ENCODE measurements at regions not wholly inside any gene's neighbourhood (a gene's known extent, or its start where the extent isn't known, plus 50 kb on each side); places are given as distances from the start of the nearest gene placed in this dataset.

- no peak for DNase-seq (ENCODE audit: low spot score)
These were observed 159.4 kb upstream of the TWIST2 start for GRCh38 chr2:238688193-238689153.

DNA sequence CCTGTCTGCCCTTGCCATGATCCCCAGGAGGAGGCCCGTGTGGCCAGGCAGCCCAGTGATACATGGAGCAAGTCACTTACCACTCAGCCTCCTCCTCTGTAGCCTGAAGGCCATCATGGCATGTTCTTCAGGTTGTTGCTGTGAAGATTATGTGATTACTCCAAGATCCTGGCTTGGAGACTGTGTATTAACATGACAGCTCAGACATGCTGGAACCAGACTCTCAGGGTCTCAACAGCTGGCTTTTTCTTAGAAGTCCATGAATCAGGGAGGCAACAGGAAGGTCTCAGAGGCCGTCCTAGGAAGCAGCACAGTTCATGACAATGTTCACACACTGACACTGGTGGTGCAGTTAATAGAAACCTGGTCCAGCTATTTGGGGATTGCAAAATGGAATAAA lies 158.6 kb upstream of the TWIST2 start:
- no peak for DNase-seq (ENCODE audit: low spot score)

DNA sequence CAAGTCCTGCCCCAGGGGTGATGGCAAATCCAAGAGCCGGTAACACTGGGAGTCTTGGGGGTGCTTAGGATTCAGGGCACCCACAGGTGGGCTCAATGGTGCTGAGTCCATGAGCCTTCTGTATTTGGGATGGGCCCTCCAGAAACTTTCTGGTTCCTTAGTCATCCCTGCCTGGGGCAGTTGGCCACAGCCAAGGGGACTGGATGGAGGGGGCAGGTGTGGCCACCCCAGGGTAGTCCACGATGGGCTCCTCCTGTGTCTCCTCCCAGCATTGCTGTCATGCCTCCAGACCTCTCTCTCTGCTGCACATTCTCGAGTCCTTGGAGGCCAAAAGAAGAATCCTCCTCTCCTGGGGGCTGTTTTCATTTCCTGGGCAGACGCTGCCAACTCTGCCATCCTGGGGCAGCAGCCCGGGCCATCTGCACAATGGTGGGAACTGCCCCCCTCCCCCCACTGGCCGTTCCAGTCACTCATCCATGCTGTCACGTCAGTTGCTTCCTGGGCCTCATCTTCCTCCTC lies 158.0 kb upstream of the TWIST2 start:
- no peak for DNase-seq (ENCODE audit: low spot score)

GRCh38 chr2:238690511-238690910 lies 157.4 kb upstream of the TWIST2 start:
- DNase-seq (ENCODE audit: low spot score): no peak

DNA sequence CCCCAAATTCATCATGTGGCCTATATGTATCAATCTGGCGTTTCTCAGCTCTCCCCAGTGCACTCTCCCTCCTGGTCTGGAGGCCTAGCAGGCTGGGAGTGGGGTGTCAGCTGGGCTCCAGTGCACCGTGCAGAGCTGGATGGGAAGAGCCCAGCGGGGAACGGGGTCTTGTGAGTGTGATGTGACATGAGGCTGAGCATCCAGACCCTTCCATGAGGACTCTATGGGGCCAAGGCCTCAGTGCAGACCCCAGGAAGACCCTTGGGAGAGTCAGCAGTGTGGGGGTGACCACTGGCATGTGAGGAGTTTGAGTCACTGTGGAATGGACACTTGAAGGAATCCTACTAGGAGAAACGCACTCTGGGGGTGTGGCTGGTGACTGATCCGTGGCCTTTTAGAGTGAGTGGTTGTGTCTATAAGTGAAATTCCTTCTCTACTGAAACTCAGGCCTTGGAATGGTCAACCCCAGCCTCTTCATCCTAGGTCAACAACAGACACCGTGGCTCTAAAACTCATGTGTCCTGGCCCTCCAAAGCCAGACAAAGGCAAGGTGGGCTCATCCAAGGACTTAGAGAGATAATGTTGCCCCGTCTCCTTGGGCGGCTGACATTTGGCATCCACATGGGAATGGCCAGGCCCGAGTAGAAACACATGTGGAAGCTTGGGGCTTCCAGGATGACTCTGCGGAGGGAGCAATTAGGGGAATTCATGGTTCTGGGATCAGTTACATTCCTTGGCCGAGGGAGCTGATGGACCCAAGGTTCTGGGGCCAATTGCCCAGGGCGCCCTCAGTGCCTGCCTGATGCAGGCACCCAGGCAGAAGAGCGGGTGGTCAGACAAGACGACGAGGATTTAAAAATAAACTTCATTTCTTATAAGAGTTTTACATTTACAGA lies 156.0 kb upstream of the TWIST2 start:
- no peak for DNase-seq (ENCODE audit: low spot score)

DNA sequence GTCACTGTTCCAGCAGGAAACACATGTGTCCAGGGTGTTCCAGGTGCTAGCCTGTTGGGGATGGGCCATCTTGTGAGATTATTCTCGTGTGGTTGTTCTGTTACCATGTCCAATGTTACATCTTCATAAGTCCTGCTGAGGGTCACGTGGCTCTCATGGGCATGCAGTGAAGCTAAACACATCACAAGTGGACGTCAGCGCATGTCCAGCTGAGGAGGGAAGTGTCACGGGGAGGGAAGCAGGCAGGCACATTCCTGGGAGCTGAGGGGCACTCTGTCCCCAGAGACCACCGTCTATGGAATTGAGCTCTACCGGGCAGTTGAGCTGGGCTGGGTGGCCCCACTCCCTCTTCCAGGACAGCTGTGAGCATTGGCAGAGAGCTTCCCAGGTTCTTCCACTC lies 155.3 kb upstream of the TWIST2 start:
- no peak for DNase-seq (ENCODE audit: low spot score)

DNA sequence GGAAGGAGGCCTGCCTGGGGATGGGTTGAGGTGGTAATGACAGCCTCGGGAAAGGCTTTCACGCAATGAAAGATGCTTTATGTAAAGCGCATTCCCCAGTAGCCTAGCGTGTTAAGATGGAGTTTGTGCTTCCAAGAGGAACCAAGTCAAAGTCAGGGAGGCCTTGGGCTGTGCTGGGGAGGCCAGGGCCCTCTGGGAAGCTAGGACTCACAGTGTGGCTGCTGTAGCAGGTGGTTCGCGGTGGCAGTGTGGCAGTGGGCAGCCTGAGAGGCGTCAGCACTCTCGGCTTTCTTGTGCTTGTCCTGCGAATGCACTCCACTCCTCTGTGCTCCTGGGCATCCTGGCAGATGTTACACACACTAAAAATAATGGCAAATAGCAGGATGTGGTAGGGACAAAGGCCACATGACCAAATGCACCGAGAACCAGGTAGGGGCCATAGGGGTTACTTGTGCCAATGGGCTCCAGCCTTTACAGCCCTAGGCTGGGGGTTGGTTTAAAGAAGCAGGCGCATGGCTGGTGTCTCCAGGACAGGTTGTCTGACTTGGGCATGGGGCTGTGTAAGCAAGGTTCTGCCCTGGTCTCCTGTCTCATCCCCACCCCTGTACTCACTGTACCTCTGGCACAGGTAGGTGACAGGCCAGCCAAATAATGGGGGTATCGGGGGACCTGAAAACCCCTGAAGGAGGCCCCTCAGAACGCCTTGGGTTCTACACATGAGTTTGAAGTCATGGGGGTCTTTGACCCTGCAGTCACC lies 154.4 kb upstream of the TWIST2 start:
- DNase-seq (ENCODE audit: low spot score): no peak

DNA sequence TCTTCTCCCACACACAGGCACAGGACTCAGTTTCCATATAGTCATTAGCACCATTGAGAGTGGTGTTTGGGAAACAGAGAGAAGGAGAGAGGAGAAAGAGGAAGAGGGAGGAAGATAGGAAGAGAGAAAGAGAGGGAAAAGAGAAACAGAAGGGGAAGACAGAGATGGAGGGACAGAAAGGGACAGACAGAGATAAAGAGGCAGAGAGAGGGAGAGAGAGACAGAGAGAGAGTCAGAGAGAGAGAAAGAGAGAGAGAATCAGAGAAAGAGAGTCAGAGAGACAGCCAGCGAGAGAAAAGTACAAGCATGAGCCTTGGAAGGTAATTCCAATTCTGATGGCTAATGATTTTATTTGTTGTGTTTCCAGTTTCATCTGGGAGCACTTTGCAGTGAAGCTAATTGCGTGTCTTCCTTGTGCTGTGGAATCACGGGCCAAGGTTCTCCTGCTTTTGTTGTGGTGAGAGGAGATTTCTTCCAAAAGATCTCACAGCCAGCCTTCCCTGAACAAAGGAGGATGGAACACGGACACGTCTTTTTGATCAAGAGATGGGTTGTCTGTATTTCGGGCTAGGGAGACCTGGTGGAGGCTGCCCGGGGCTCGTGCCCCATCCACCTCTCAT lies 153.6 kb upstream of the TWIST2 start:
- DNase-seq (ENCODE audit: low spot score): no peak

DNA sequence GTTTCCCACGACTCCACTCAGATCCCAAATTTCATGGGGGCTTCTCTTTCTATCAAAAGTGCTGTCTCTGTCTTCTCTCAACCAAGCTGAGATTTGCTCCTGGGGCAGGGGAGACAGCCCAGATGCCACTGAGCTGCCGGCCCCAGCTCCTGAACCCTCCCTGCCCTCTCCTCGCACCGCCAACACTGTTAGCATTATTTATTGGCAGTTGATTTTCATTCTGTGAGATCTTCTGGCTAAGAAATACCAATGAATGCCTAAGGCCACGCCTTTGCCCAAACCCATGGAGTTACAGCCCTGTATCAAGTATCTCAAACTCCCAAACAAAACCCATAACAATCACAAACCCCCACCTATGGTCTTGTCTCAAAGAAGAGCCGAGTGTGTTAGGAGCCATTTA lies 153.0 kb upstream of the TWIST2 start:
- DNase-seq (ENCODE audit: low spot score): no peak

- no peak for DNase-seq (ENCODE audit: low spot score)
These were observed 152.3 kb upstream of the TWIST2 start for GRCh38 chr2:238695538-238695937.

DNA sequence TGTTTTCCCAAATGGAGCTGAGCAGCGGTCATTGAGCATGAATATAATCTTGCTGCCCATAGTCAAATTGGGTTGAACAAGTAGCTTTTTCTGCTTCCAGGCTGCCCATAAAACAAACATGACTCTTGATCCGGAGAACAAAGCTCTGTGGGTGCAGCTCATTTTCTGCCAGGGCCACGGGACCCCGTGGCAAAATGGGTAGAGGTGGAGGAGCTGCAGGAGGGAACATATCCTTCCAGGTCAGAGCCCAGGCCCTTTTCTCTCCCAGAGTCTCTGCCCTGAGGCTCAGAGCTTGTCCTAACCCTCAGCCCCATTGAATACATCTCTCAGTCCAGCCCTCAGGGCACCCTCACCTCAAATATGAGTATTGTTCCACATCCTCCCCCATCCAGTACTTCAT lies 151.6 kb upstream of the TWIST2 start:
- DNase-seq (ENCODE audit: low spot score): no peak

GRCh38 chr2:238696786-238697185 lies 151.1 kb upstream of the TWIST2 start:
- DNase-seq (ENCODE audit: low spot score): no peak

DNA sequence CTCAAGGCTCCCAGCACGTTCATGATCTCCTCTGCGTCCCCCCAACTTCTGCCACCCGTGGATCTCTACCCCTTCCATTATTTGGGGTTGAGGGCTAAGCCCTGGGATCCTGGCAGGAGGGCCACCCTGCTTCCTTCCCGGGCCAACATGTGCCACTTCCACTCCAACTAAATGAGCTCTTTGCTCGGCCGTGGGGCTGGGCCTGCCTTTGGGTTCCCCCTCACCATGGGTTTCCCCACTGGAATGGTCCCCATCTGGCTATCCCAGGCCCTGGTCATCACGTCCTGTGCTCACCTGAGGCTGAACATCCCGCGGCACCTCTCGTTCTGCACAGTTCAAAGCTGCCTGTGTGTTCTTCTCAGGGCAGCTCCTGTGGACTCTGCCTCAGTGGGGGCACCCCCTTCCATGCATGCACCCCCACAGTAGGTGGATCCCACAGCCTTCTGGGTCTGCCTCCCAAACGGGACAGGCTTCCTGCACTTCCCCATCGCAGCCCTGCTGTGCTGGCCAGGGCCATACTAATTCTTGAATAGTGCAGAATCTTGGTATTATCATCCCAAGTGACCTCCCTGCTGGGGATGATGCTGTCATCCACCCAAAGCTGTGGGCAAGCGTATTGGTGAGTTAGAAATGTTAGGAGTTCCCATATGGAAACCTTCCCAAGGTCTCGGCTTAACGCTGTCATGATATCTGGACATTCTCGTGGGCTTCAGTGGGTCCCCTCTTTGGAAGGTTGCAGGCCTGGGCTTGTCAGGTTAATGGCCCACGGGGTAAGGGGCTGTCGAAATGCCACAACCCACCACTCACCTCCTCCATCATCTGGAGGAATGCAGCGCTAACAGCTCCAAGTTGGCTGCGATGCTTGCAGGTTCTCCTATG lies 150.5 kb upstream of the TWIST2 start:
- no peak for DNase-seq (ENCODE audit: low spot score)

GRCh38 chr2:238698072-238698352 lies 149.9 kb upstream of the TWIST2 start:
- DNase-seq (ENCODE audit: low spot score): no peak

GRCh38 chr2:238698451-238699306 lies 149.2 kb upstream of the TWIST2 start:
- no peak for DNase-seq (ENCODE audit: low spot score)

DNA sequence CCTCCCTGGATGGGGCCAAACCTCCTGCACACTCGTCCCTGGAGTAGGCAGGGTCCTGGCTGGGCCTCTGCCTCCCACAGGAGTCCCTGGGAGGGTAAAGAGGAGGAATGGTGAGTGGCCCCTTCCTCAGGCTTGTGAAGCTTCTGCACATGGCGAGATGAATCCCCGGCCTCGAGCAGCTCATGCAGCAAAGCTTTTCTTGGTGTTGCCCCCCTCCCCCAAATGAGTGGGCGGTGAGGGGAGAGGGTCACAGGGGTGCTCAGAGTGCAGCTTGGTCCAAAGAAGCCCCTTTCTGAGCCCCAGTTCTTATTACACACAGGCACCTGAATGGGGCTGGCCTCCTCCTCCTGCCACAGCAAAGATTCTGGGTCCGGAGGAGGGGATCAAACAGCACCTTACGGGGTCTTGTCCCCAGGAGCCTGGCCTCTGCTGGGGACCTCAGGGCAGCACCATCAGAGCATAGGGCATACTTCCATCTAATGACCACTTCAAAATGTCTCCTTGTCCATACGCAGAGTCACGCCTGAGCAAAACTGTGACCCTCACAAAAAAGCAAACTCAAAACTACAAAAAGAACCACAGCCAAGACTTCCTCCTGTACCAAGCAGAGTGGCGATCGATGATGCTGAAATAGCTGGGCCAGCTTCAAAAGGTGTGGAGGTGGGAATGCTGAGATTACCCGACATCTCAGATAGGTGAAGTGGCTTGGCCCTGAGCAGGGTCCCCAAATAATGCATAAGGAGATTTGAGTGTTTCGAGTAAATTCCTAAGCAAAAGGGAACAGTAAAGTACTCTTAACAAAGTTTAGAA lies 148.4 kb upstream of the TWIST2 start:
- no peak for DNase-seq (ENCODE audit: low spot score)

GRCh38 chr2:238700117-238700457 lies 147.8 kb upstream of the TWIST2 start:
- no peak for DNase-seq (ENCODE audit: low spot score)

DNA sequence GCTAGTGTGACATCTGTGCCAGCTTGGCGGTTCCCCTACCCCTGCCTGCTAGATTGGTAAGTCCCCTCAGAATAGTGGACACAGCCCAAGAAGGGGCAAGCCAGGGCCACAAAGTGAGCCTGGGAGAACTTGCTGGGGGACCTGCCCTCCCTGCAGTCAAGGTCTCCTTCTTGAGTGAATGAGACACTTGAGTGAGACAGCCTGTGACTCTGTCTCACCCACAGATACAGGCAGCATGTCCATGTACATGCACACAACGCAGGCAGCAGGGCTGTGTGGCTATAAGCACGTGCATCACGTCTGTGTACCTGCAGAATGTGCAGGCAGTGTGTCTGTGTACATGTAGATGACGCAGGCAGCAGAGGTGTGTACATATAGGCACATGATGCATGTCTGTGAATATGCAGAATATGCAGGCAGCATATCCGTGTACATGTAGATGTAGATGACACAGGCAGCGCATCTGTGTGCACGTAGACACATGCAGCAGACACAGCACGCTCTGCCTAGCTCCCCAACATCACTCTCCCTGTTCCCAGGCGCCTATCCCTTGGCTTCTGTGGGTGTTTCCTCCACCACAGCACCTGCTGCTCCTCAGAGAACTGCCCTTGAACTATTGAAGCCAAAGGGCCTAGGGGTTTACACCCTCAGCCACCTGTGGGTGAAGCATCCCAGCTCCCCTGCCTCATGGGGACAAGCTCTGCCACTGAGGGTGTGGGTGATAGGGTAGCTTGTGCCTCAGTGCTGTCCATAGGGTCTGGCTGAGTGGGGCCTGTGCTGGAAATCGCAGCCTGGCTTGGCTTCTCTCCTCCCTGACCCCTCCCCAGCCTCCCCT lies 147.2 kb upstream of the TWIST2 start:
- no peak for DNase-seq (ENCODE audit: low spot score)

Data from HuH-7.5 (cell line).